Ovary (tissue), 3 donors: ENCODE measurements at regions not wholly inside any gene's neighbourhood (a gene's known extent, or its start where the extent isn't known, plus 50 kb on each side); places are given as distances from the start of the nearest gene placed in this dataset.

ENCODE experiments used
- CTCF ChIP-seq, 3 donors: fragments of 450-650 bp in 2 of 3; fragments of 200-600 bp in 1 of 3; IDR thresholded peaks; one replicate each; pipeline versions ENCODE4 v1.5.1 to v1.8.0; 2016 to 2022; ENCODE audit warnings: antibody characterized with exemption in 3 of 3, mild to moderate bottlenecking in 1 of 3
- EP300 ChIP-seq: sonication (generic); formaldehyde crosslinking; IDR thresholded peaks from one replicate; pipeline ENCODE4 v1.6.1; 2017; ENCODE audit warnings: antibody characterized with exemption
- POLR2A ChIP-seq: fragments of 450-650 bp; IDR thresholded peaks from one replicate; pipeline ENCODE4 v1.6.1; 2017; ENCODE audit warnings: antibody characterized with exemption, mild to moderate bottlenecking, moderate library complexity
- donor health status: DM: no; HTN: no; CAD: no.

- TF ChIP-seq CTCF (IDR thresholded peaks at IDR 0.05) (no peak), POLR2A (no peak), EP300 (no peak)
These were observed 903.3 kb downstream of the STIM2 start for GRCh38 chr4:27763830-27764525.
